GM21526 (cell line): ENCODE measurements at regions not wholly inside any gene's neighbourhood (a gene's known extent, or its start where the extent isn't known, plus 50 kb on each side); places are given as distances from the start of the nearest gene placed in this dataset.

ENCODE experiments used
- ATAC-seq: cut with Tn5 transposase; IDR thresholded peaks from one replicate; pipeline ENCODE4 v1.9.1; 2021; ENCODE audit warnings: moderate library complexity; ENCODE audit not compliant: unreplicated experiment, low FRiP score

DNA sequence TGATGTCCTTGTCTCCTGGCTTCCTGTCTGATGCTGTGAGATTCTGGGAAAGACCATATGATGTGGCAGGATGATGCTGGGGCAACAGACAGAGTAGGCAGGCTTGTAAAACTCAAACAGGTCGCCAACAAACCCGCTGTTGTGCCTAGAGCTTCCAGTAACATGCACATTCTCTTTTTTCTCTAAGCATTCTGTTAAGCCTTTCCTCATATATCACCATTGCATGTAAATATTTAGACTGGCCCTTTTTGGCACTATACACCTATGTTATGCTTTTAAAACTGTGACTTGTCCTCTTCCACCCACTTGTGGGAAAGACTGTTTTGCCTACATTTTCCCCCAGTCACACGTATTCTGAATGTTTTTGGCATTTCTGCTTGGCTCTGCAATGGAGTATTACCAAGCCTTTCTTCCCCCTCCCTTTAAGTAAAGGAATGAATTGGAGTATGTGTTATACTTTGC is 250.4 kb upstream of the TANK start:
- no peak for ATAC-seq

DNA sequence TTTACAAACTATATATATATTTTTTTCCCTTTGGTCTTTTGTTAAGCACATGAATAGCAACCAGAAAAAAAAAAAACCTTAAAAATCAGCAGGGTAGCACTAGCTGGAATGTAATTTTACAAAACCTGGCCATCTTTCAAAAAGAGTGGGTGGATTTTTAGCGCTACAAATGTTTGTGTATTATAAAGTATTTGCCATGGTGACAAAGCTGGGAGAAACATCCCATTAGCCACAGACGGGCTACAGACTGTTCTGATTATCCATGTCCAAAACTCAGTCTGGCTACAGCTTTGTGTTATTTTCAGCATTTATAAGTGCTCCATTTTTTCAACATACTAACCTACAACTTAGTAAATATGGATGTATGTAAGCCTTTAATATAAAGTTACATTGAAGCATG is 249.5 kb upstream of the TANK start:
- no peak for ATAC-seq

DNA sequence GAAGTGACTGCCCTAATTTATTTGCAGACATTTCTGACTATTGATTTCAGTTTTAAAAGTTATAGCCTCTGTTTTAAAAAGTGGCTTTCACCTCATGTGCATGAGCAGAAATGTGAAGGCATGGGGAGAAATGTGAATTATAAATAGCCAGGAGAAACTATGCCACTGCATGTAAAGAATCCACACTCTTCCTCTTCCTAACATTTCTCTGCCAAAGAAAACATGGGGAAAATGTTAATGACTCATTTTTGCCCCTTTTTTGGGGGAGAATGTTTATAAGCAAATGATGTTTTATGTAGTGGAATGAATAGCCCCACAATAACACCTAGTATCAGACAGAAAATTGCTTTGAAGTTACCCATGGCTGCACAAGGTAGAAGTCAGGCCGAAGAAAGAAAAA is 249.0 kb upstream of the TANK start:
- no peak for ATAC-seq

DNA sequence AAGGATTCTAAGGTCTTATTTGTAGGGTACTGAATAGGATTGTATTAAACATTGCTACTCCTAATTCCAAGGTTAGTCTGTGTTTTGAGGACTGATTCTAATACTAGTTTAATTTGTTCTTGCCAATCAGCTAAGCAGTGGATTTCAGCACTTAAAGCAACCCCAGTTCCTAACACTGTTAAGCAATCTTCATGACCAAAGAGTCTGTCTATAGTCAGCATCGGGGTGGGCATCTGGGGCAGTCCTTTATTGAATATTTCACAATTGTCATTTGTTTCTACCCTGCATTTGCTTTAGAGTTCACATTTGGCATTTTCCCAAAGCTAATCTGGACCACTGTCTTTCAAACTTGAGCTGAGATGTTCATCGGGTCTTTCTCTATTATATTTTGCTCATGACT is 248.0 kb upstream of the TANK start:
- ATAC-seq, result no peak

DNA sequence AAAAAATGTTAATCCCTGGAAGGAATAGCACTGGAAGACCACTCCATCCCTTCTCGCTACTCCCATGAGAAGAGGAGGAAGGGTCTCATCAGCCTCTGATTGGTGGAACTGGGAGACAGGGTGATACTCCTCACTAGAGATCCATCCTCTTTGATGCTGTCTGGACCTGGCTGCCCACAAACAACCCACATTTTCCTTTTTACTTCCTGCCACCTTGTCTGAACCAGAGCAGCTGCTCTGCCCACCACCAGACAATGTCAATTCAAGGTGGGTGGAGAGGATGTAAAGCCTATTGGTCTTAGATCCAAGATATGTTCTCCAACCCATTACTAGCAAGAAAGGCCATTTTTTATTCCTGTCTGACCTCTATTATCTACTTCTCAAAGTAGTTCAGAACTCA is 246.9 kb upstream of the TANK start:
- no peak for ATAC-seq

DNA sequence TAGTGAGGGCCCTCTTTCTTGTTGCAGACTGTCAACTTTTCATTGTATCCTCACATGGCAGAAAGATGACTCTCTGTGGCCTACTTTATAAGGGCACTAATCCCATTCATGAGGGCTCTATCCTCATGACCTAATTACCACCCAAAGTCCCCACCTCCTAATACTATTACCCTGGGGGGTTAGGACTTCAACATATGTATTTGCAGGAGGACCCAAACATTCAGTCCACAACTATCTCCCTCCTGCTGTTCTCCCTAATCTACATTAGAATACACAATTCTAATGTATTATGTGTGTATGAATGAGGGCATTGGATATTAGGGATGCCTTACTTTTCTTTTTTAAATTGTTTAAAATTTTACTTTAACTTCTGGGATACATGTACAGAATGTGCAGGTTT is 246.0 kb upstream of the TANK start:
- ATAC-seq, result no peak

DNA sequence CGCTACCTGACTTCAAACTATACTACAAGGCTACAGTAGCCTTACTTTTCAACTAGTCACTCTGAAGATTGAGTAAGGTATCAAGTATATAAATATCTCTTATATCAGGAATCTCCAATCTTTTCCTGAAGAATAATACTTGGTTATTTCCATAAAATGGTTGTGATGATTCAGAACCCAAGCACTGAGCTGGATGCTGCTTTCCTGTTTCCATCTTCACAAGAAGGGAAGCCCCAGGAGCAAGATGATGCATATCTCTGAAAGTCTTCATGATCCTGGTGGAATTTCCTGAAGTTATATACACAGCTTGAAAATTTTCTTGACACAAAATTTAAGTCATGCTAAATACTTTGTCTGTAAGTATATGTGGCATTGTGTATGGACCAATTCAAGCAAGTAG is 243.9 kb upstream of the TANK start:
- ATAC-seq, result no peak

DNA sequence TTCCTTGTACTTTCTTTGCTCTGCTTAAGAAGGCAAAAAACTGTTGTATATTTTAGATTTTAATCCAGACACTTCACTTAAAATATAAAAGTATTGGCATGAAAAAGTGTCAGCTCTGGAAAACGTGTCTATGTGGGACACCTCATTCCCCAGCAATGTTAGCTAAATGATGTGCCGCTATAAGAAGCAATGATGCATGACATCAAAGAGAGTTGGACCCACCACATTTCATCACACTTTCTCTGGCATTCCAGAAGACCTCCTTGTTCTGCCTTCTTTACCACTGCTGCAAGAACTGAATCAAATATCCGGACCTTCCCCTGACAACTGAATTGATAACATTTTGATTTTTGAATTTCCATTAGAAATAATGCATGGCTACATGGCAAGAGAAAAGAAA is 242.4 kb upstream of the TANK start:
- ATAC-seq, result no peak

DNA sequence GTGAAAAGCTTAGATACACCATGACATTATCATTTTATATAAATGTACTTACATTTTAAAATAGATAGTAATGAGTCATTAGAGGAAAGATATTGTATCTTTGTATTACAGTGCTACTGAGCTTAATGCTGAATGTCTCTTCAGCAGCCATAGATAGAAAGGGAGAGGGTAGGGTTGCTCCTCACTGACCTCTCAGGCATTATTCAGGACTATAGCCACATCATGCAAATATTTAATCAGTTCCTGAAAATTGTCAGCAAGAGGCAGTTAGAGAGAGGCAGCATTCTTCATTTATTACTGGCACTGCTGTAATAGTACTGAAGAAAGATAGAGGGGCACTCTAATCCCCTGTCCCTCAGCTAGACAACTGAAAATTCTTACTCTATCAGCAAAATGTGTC is 242.0 kb upstream of the TANK start:
- no peak for ATAC-seq

DNA sequence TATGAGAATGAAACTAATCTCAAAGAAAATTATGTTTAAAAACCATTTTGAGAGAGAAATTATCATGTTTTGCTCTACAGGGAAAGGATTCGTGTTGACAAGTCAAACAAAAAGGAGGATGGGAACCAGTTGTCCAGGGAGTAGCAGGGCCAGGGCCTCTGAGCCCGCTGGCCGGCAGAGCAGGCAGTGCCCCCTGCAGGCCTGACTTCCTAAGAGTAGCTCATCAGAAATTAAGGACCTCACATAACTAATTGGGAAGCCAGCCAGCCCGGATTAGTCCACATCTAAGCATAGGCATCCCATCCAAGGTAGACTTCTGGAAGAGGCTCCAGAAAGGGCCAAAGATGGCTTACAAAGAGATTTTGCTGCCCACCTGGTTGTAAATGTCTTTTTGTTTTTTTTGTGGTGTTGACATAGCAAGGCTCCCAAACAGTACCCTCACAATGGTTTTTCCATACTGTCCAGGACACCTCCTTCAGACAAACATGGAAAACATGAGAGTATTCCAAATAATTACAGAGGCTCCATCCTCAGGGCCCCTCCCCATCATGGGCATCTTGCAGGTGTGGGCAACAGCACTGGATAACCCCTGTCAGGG is 241.2 kb upstream of the TANK start:
- peak; percentile 58 for ATAC-seq

DNA sequence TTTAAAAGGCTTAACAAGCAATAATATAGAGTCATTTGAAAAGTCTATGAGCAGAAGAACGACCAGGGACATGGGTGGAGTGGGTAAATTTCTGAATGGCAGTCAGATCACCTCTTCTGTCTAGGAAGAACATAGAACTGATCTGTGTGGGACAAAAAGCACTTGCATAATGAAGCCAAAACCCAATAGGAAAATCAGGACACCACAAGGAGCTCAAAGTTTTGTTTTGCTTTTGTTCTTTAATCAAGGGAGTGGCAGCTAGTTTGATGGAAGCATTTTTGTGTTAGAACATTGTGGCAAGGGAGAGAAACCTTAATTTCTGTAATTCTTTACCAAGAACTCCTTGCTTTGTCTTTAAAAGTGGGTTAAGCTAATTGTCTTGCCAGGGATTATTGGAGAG is 240.2 kb upstream of the TANK start:
- ATAC-seq, result no peak

DNA sequence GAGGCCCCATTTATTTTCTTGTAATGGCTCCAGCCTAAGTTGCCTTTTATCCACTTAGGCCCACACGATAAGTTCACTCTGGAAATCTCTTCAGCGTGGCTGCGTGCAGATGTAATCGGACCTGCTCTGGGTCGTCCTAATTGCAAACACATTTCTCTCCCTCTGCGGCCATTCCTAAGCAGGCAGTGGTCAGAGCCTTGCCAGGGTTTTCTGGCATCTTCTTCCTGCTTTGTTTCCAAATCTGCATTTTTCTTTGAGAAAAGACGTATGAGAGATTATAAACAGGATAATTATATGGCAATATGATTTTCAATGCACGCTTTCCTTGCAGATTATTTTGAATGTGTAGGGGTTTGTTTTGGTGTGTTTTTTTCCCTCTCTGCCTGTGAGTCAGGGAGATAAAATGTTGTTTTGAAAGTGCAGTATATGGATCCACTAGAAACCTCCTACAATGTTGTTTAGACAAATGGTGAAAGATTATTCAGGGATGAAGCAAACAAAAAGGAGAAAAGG is 239.4 kb upstream of the TANK start:
- no peak for ATAC-seq

DNA sequence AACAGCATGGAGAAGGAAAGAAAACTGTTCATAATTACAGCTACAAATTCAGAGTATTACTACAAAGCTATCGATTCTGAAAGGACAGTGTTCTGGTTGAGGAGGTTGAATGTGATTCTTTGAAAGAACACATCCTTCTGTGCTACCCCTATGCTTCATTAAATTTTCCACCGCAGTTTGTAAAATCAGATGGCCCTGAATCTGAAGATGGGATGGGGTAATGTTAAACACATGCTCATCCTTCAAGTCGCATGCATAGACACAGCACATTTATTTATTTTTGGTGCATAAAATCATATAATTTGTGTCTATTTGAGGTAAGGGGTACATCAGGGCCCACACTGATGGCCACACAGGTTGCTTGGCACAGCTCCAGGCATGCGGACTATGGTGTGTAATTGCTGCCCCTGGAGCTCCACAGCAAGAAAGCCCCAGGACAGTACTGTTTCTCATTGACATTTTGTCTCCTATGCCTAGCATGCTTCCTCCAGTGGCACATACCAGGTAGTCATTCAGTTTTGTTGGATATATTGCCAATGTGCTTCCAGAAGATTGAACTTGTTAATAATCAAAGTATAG is 238.8 kb upstream of the TANK start:
- ATAC-seq, result no peak

DNA sequence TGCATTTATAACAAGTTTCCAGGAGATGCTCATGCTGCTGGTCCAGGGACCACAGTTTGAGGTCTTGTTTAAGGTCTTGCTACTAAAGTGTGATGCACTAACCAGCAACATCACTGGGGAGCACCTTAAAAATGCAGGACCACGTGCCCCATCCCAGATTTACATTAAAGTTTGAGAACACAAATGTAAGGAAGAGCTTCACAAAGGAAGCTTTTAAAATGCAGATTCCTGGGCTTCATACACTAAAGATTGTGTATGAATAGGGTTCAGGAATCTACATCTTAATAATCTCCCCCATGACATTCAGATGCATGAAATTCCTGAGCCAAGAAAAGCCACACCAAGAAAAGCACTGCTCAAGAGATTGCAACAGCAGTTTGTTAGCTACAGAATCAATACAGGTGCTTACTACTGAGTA is 235.3 kb upstream of the TANK start:
- no peak for ATAC-seq

DNA sequence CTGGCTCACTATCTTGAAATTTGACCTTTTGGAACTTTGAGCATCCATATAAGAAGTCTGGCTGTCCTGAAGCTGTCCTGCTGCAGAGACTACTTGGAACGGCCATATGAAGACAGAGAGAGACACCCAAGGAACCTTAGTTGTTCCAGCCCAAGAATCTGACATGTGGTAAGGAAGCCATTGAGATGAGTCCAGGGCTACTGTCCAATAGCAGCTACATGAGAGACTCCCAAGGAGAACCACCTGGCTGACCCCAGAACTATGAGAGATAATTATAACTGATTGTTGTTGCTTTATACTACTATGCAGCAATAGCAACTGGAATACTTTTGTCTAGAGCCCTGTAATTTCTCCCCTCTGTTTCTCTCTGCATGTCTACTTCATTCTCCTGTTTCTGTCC is 234.3 kb upstream of the TANK start:
- no peak for ATAC-seq

DNA sequence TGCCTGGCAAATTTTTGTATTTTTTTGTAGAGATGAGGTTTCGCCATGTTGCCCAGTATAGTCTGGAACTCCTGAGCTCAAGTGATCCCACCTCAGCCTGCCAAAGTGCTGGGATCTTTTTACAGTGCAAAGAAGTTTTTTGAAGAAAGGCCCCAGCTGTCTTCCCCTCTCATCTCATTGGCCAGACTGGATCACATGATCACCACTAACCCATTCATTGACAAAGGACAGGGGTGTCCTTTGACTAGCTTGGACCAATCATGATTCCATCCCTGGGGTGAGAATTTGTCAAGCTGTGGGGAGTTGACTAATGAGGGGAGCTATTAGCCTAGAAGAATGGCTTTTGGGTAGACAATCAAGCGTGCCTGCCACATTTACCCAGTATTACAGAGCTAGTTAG is 232.9 kb upstream of the TANK start:
- ATAC-seq, result no peak

DNA sequence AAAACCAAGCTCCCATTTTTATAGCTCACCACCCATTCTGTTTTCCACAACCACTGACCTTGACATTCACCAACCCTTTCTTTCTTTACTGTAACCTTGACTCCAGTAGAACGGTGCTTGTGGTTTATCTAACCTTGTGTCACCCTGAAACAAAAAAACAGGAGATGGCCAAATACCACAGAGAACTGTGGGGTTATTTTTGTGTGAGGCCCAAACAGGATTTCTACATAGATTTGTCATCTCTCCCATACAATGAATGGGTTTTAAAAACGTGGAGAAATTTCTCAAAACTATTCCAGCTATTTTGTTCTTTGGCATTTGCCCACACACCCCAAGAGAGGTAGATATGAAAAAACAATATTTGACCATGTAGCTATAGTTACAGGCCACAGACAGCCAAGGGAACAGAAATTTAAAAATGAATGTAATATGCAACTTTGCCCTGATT is 231.3 kb upstream of the TANK start:
- ATAC-seq, result no peak

DNA sequence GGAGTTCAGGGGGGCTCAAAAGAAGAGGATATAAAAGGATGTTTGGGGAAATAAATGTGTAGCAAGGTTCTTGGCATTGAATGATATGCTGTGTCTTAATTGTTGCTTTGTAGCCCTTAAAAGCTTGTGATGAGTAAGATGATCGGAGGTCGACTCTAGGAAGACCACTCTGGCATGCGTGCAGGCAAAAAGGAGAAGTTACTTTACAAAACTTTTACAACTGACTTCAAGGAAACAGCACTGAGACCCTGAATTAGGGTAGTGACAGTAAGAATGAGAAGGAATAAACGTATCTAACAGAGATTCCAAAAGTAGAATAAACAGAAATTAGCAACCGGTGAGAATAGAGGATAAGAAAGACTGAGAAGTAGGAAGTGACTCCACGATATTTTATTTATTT is 228.7 kb upstream of the TANK start:
- ATAC-seq, result no peak

DNA sequence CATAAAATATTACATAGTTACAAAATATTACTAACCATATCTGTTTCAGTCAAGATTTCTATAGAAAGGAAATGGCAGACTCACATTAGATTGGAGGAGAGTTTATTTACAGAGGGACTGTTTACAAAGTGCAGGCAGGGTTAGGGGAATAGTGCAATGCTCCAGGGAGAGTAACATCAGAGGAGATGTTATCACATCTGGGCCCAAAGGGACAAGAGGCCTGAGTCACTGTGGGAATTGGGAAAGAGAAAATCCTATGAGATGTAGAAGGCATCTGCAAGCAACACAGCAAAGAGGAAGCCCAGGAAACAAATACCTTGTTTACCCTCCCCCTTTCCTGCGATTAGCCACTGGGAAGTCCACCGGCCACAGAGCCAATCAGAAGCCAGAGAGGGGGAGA is 227.3 kb upstream of the TANK start:
- ATAC-seq, result no peak

DNA sequence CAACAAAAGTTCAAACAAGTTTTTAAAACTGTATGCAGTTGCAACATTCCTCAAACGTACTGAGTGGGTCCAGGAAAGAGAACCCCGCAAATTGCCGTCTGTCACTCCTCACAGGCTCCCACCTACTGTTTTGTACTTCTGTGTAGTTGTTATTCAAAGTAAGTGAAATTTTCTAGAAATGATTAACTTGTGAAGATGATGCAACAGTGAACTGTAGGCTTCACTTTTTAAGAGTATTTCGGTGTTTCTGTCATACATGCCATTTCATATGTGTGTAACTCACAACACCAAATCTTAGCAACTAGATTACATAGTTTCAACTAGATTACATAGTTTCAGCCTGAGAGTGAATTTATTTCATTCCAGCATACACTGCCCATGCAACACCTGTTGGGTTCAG is 226.0 kb upstream of the TANK start:
- ATAC-seq, result no peak

DNA sequence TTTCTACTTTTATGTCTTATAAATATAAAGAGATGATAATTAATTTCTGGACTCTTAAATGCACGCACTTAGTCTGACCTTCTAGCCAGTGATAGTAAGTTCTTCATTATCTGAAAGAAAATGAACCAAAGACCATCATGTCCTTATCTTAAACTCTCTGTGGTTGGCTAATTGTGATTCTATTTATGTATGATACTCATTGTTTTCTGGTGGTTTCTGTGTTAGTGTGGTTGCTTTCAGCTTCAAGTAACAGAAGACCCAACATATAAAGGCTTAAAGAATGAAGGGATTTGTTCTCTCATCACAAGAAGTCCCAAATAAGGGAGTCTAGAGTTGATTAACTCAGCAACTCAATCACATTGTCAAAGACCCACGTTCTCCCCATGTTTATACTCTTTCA is 225.2 kb upstream of the TANK start:
- ATAC-seq, result no peak

DNA sequence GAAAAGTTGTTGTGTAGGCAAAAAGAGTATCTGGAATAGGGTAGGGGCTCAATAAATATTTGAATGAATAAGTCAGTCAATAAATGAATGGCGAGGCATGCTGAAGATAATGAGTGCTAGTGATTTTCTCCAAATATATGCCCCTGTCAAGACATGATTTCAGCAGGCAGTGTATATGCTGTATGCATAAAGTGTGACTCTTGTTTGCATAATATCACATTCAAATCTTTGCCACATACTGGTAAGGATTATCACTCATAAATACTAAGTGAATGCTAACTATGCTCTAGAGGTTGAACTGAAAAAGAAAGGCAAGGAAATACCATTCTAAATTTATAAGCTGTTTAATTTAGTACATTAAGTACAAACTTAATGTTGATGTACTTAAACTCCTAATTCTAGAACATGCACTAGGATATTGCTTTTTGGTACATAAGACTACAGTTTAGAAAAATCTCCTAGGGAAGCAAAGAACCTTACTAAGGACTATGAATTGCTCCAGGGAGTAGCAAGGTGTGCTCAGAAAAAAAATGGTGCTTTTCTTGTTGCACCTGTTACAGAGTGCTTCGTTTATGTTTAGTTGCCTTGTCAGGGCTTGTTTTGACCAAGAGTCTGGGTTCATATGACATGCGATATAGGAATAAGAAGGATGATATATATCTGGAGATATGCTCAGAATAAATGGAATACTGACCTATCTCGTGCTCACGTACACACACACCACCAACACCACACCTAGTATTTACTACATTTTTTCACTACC is 224.0 kb upstream of the TANK start:
- ATAC-seq, result no peak
